SK-N-SH (cell line): ENCODE measurements at regions not wholly inside any gene's neighbourhood (a gene's known extent, or its start where the extent isn't known, plus 50 kb on each side); places are given as distances from the start of the nearest gene placed in this dataset.

Source experiments
- CTCF ChIA-PET: fragments of 300-600, 350-600 bp; formaldehyde crosslinking; extraction: SDS; loops from one replicate; lab custom pipeline; 2021; lab: Yijun Ruan, JAX
- POLR2A ChIA-PET: fragments of 350-600 bp; sonication (Branson Sonifier 250); formaldehyde crosslinking; extraction: SDS; loops from one replicate; lab custom pipeline; 2020; ENCODE audit warnings: antibody characterized with exemption, inconsistent platforms; lab: Yijun Ruan, JAX
- DNase-seq: peaks from one replicate; pipeline ENCODE4 v3.0.0; 2012
- H2AFZ ChIP-seq: fragments of 200-600 bp; sonication (generic); 2 replicates; pipeline ENCODE4 v1.8.1; 2016; ENCODE audit warnings: antibody characterized with exemption, mild to moderate bottlenecking, low read depth
- H3F3A ChIP-seq: fragments of 200-600 bp; sonication (generic); replicated peaks from 2 replicates; pipeline ENCODE3; 2016; ENCODE audit warnings: antibody characterized with exemption, mild to moderate bottlenecking; ENCODE audit not compliant: insufficient read depth
- H3K27ac ChIP-seq, 2 experiments: fragments of 200-500 bp in 1 of 2; fragments of 200-600 bp in 1 of 2; sonication (Bioruptor generic) in 1 of 2; sonication (generic), shearing (Covaris generic) in 1 of 2; 2 replicates each; pipeline versions ENCODE4 v1.5.1 to v1.6.1; 2014 to 2016; ENCODE audit warnings: low read depth in 2 of 2, inconsistent platforms in 1 of 2, low read length in 1 of 2, mild to moderate bottlenecking in 1 of 2, mixed read lengths in 1 of 2
- H3K27me3 ChIP-seq: fragments of 200-600 bp; sonication (generic), shearing (Covaris generic); 2 replicates; pipeline ENCODE4 v1.6.1; 2016; ENCODE audit warnings: mixed run types; ENCODE audit not compliant: insufficient read depth
- H3K36me3 ChIP-seq, 2 experiments: fragments of 200-500 bp in 1 of 2; fragments of 200-600 bp in 1 of 2; sonication (Bioruptor generic) in 1 of 2; sonication (generic) in 1 of 2; replicated peaks in 1 of 2; 2 replicates each; pipeline versions ENCODE3 to v1.5.1; 2014 to 2016; ENCODE audit warnings: low read length in 1 of 2, mild to moderate bottlenecking in 1 of 2; ENCODE audit not compliant: insufficient read depth in 2 of 2, control insufficient read depth in 1 of 2
- H3K4me1 ChIP-seq, 2 experiments: fragments of 200-500 bp in 1 of 2; fragments of 200-600 bp in 1 of 2; sonication (Bioruptor generic) in 1 of 2; sonication (generic), shearing (Covaris generic) in 1 of 2; 2 replicates each; pipeline versions ENCODE4 v1.5.1 to v1.6.1; 2014 to 2016; ENCODE audit warnings: low read depth in 1 of 2, low read length in 1 of 2, mixed run types in 1 of 2; ENCODE audit not compliant: insufficient read depth in 2 of 2, control insufficient read depth in 1 of 2
- H3K4me2 ChIP-seq: fragments of 200-600 bp; sonication (generic), shearing (Covaris generic); 2 replicates; pipeline ENCODE4 v1.6.1; 2017; ENCODE audit warnings: mixed run types
- H3K4me3 ChIP-seq, 2 experiments: fragments of 200-500 bp in 1 of 2; fragments of 200-600 bp in 1 of 2; sonication (Bioruptor generic) in 1 of 2; sonication (generic), shearing (Covaris generic) in 1 of 2; 2 replicates each; pipeline versions ENCODE4 v1.5.1 to v1.8.1; 2014 to 2016; ENCODE audit warnings: low read depth in 2 of 2, inconsistent platforms in 1 of 2, low read length in 1 of 2, mild to moderate bottlenecking in 1 of 2, mixed read lengths in 1 of 2, moderate library complexity in 1 of 2
- H3K79me2 ChIP-seq: fragments of 200-600 bp; sonication (generic); 2 replicates; pipeline ENCODE4 v1.8.1; 2017; ENCODE audit warnings: mild to moderate bottlenecking; ENCODE audit not compliant: insufficient read depth
- H3K9ac ChIP-seq: fragments of 200-600 bp; sonication (generic); 2 replicates; pipeline ENCODE4 v1.6.1; 2017; ENCODE audit warnings: mixed run types
- H3K9me2 ChIP-seq: fragments of 200-600 bp; sonication (generic); 2 replicates; pipeline ENCODE4 v1.6.1; 2017; ENCODE audit warnings: mixed run types
- H3K9me3 ChIP-seq: fragments of 200-600 bp; sonication (generic); 2 replicates; pipeline ENCODE4 v1.6.1; 2017; ENCODE audit warnings: mixed run types, mild to moderate bottlenecking, moderate library complexity
- H4K20me1 ChIP-seq: fragments of 200-600 bp; sonication (generic); 2 replicates; pipeline ENCODE4 v1.6.1; 2017; ENCODE audit warnings: mild to moderate bottlenecking, mixed run types; ENCODE audit not compliant: insufficient read depth
- ELF1 ChIP-seq: IDR thresholded peaks from 2 replicates; pipeline ENCODE4 v1.4.0; 2012
- EP300 ChIP-seq, 2 experiments: IDR thresholded peaks; 2 replicates each; pipeline versions ENCODE4 v1.4.0 to v1.6.1; 2012; ENCODE audit warnings: borderline replicate concordance in 1 of 2, low read depth in 1 of 2, low read length in 1 of 2
- FOSL2 ChIP-seq: IDR thresholded peaks from 2 replicates; pipeline ENCODE4 v1.4.0; 2012; ENCODE audit warnings: low read depth, mild to moderate bottlenecking, moderate library complexity, borderline replicate concordance
- GABPA ChIP-seq: IDR thresholded peaks from 2 replicates; pipeline ENCODE4 v1.4.0; 2012; ENCODE audit warnings: low read depth, mild to moderate bottlenecking
- GATA2 ChIP-seq: sonication (generic); formaldehyde crosslinking; IDR thresholded peaks from 2 replicates; pipeline ENCODE4 v1.5.0; 2020; ENCODE audit warnings: mild to moderate bottlenecking, missing genetic modification reagents
- JUND ChIP-seq: IDR thresholded peaks from 2 replicates; pipeline ENCODE4 v1.4.0; 2012
- NFIC ChIP-seq: IDR thresholded peaks from 2 replicates; pipeline ENCODE4 v1.4.0; 2012; ENCODE audit warnings: borderline replicate concordance
- NRF1 ChIP-seq: IDR thresholded peaks from 2 replicates; pipeline ENCODE4 v1.6.1; 2012; ENCODE audit warnings: low read depth, mild to moderate bottlenecking, low read length
- PBX3 ChIP-seq: IDR thresholded peaks from 2 replicates; pipeline ENCODE4; 2012
- POLR2AphosphoS5 ChIP-seq: IDR thresholded peaks from 2 replicates; pipeline ENCODE4 v1.6.1; 2012; ENCODE audit warnings: low read depth, low read length
- SMC3 ChIP-seq: IDR thresholded peaks from 2 replicates; pipeline ENCODE4 v1.6.1; 2012; ENCODE audit warnings: low read depth, low read length, improper control_type of control experiment
- TCF12 ChIP-seq: IDR thresholded peaks from 2 replicates; pipeline ENCODE4 v1.4.0; 2012
- TEAD4 ChIP-seq: IDR thresholded peaks from 2 replicates; pipeline ENCODE4 v1.4.0; 2012; ENCODE audit warnings: mild to moderate bottlenecking, borderline replicate concordance; ENCODE audit not compliant: insufficient read depth
- USF2 ChIP-seq: fragments of 150-350 bp; IDR thresholded peaks from 2 replicates; pipeline ENCODE4 v1.6.1; 2017; ENCODE audit warnings: antibody characterized with exemption, low read length, low read depth, borderline replicate concordance
- YY1 ChIP-seq: IDR thresholded peaks from 2 replicates; pipeline ENCODE4 v1.4.0; 2012; ENCODE audit warnings: low read depth, mild to moderate bottlenecking
- TF ChIP-seq, protein P1 (sequence below): IDR thresholded peaks from 2 replicates; pipeline ENCODE4 v1.4.0; 2012; ENCODE audit warnings: low read depth, borderline replicate concordance

GRCh38 chr18:72460210-72460680, 83.9 kb downstream of the CBLN2 start (continued):
- TF ChIP-seq PBX3 (peak; percentile 71), TEAD4 (peak; percentile 55; the same call in 1 of the 2 replicates), ELF1 (peak; percentile 37; the same call in 1 of the 2 replicates), POLR2AphosphoS5 (0 out of 2 replicates have a peak, but pooled peaks have one; percentile 13), NFIC (peak; percentile 78), GABPA (no peak), SMC3 (no peak), NRF1 (no peak)
- TF ChIP-seq, protein P1, sequence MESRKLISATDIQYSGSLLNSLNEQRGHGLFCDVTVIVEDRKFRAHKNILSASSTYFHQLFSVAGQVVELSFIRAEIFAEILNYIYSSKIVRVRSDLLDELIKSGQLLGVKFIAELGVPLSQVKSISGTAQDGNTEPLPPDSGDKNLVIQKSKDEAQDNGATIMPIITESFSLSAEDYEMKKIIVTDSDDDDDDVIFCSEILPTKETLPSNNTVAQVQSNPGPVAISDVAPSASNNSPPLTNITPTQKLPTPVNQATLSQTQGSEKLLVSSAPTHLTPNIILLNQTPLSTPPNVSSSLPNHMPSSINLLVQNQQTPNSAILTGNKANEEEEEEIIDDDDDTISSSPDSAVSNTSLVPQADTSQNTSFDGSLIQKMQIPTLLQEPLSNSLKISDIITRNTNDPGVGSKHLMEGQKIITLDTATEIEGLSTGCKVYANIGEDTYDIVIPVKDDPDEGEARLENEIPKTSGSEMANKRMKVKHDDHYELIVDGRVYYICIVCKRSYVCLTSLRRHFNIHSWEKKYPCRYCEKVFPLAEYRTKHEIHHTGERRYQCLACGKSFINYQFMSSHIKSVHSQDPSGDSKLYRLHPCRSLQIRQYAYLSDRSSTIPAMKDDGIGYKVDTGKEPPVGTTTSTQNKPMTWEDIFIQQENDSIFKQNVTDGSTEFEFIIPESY, result no peak

DNA sequence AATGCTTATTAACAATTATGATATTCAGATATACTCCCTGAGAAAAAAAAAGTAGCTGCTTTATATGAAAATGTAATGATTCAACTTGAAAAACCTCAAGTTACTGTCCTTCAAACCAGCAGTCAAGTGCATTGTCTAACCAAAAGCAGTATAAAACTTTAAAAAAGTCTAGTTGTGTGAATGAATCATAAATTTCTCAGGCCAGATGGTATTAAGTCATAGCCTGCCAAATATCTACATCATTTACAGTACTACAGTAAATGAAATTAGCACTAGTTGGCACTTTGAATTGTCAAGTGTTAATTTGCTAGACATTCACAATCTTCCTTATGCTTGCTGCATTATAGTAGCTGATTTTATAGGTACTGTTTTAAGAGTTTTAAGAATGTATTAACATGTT, 85.9 kb downstream of the CBLN2 start:
- H3K9ac ChIP-seq, result no peak overlapping the region
- H3K27ac ChIP-seq, result peak overlapping the region in 1 of 2 experiments; percentile 51; a peak in 3 of 4 replicates
- POLR2A ChIA-PET, result no interaction called here
- H3K27me3 ChIP-seq, result no peaks in the 10 kb centered on the region
- no peaks in the 10 kb centered on the region for H3K9me2 ChIP-seq
- no peak for DNase-seq
- H3K4me1 ChIP-seq, result peaks cover 0 to 9% of the 10 kb centered on the region in 2 experiments; a peak in 1 of 4 replicates
- no peak overlapping the region for H3K4me3 ChIP-seq
- H3K4me2 ChIP-seq, result no peak overlapping the region
- peaks cover 24% of the 10 kb centered on the region for H3F3A ChIP-seq
- no peaks in the 10 kb centered on the region for H3K36me3 ChIP-seq
- CTCF ChIA-PET, result no interaction called here
- no peak for TF ChIP-seq GATA2 (CRISPR knock-in tag)
- TF ChIP-seq USF2, result no peak
- TF ChIP-seq EP300 (IDR thresholded peaks at IDR 0.05; ENCODE audit: borderline replicate concordance in 1 of 2, low read depth in 1 of 2, low read length in 1 of 2), result peak in 1 of 2 experiments; percentile 53; a peak in 1 of 4 replicates
- no peak for TF ChIP-seq YY1
- peak; percentile 32; the same call in 1 of the 2 replicates for TF ChIP-seq JUND
- peak; percentile 57; the same call in 1 of the 2 replicates for TF ChIP-seq TCF12
- TF ChIP-seq FOSL2, result peak; percentile 61; the same call in 1 of the 2 replicates
- TF ChIP-seq PBX3, result peak; percentile 56
- peak; percentile 41; the same call in 1 of the 2 replicates for TF ChIP-seq NFIC
- H3K9me3 ChIP-seq, result no peaks in the 10 kb centered on the region
- no peak overlapping the region for H2AFZ ChIP-seq
- H3K79me2 ChIP-seq, result no peaks in the 10 kb centered on the region
- no peaks in the 10 kb centered on the region for H4K20me1 ChIP-seq
